Breast epithelium (tissue), 3 donors: ENCODE measurements at regions not wholly inside any gene's neighbourhood (a gene's known extent, or its start where the extent isn't known, plus 50 kb on each side); places are given as distances from the start of the nearest gene placed in this dataset.

Source experiments
- POLR2A ChIP-seq: fragments of 450-650 bp; IDR thresholded peaks from one replicate; pipeline ENCODE4 v1.6.1; 2016; ENCODE audit warnings: antibody characterized with exemption, mild to moderate bottlenecking, moderate library complexity
- TF ChIP-seq, protein P1 (sequence below), 3 donors: fragments of 450-650 bp; IDR thresholded peaks; one replicate each; pipeline ENCODE4 v1.5.1; 2016 to 2017; ENCODE audit warnings: antibody characterized with exemption in 3 of 3, mild to moderate bottlenecking in 3 of 3, moderate library complexity in 3 of 3

GRCh38 chr5:60297658-60298057, 402.3 kb downstream of the DEPDC1B start:
- TF ChIP-seq, protein P1, sequence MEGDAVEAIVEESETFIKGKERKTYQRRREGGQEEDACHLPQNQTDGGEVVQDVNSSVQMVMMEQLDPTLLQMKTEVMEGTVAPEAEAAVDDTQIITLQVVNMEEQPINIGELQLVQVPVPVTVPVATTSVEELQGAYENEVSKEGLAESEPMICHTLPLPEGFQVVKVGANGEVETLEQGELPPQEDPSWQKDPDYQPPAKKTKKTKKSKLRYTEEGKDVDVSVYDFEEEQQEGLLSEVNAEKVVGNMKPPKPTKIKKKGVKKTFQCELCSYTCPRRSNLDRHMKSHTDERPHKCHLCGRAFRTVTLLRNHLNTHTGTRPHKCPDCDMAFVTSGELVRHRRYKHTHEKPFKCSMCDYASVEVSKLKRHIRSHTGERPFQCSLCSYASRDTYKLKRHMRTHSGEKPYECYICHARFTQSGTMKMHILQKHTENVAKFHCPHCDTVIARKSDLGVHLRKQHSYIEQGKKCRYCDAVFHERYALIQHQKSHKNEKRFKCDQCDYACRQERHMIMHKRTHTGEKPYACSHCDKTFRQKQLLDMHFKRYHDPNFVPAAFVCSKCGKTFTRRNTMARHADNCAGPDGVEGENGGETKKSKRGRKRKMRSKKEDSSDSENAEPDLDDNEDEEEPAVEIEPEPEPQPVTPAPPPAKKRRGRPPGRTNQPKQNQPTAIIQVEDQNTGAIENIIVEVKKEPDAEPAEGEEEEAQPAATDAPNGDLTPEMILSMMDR (IDR thresholded peaks at IDR 0.05): no peak
- TF ChIP-seq POLR2A: no peak
